NCI-H2227 (cell line): ENCODE measurements at regions not wholly inside any gene's neighbourhood (a gene's known extent, or its start where the extent isn't known, plus 50 kb on each side); places are given as distances from the start of the nearest gene placed in this dataset.
A peak's percentile ranks its signal among the peaks of the same experiment; 100 is the strongest.

Experiments
- DNase-seq: peaks from one replicate; lab custom pipeline; 2025; ENCODE audit not compliant: unreplicated experiment; lab: John Stamatoyannopoulos, UW

- DNase-seq = no peak
Measured at GRCh38 chr3:182435860-182436259, 357.4 kb upstream of the ATP11B start.

GRCh38 chr3:182436547-182436946, 356.8 kb upstream of the ATP11B start:
- peak; percentile 80 for DNase-seq

GRCh38 chr3:182438398-182438797, 354.9 kb upstream of the ATP11B start:
- no peak for DNase-seq

GRCh38 chr3:182440101-182440500, 353.2 kb upstream of the ATP11B start:
- no peak for DNase-seq

- DNase-seq = no peak
Measured at GRCh38 chr3:182445576-182445975, 347.7 kb upstream of the ATP11B start.

GRCh38 chr3:182450942-182451787, 342.1 kb upstream of the ATP11B start:
- no peak for DNase-seq

GRCh38 chr3:182451871-182452270, 341.4 kb upstream of the ATP11B start:
- DNase-seq = no peak

GRCh38 chr3:182455011-182455410, 338.3 kb upstream of the ATP11B start:
- no peak for DNase-seq

GRCh38 chr3:182460303-182460702, 333.0 kb upstream of the ATP11B start:
- DNase-seq = no peak

GRCh38 chr3:182462152-182462551, 331.2 kb upstream of the ATP11B start:
- DNase-seq = no peak

GRCh38 chr3:182464513-182465145, 328.7 kb upstream of the ATP11B start:
- DNase-seq = no peak

GRCh38 chr3:182465301-182466185, 327.8 kb upstream of the ATP11B start:
- DNase-seq = no peak

GRCh38 chr3:182469086-182469485, 324.2 kb upstream of the ATP11B start:
- no peak for DNase-seq

- DNase-seq = no peak
Measured at GRCh38 chr3:182470187-182470586, 323.1 kb upstream of the ATP11B start.

- DNase-seq = no peak
Measured at GRCh38 chr3:182473191-182473710, 320.1 kb upstream of the ATP11B start.

GRCh38 chr3:182478369-182478768, 314.9 kb upstream of the ATP11B start:
- no peak for DNase-seq

- DNase-seq = no peak
Measured at GRCh38 chr3:182479419-182480336, 313.6 kb upstream of the ATP11B start.

- peak; percentile 31 for DNase-seq
Measured at GRCh38 chr3:182482705-182483104, 310.6 kb upstream of the ATP11B start.

- no peak for DNase-seq
Measured at GRCh38 chr3:182484682-182485081, 308.6 kb upstream of the ATP11B start.

GRCh38 chr3:182485301-182485700, 308.0 kb upstream of the ATP11B start:
- DNase-seq = no peak
